GM18499 (cell line): ENCODE measurements at regions not wholly inside any gene's neighbourhood (a gene's known extent, or its start where the extent isn't known, plus 50 kb on each side); places are given as distances from the start of the nearest gene placed in this dataset.

Experiments
- ATAC-seq: cut with Tn5 transposase; IDR thresholded peaks from one replicate; pipeline ENCODE4 v1.9.1; 2021; ENCODE audit warnings: moderate number of reproducible peaks; ENCODE audit not compliant: insufficient read depth, unreplicated experiment

- ATAC-seq: no peak
Observed at GRCh38 chr3:55413236-55413635, 73.9 kb downstream of the WNT5A start.

GRCh38 chr3:55412545-55412944 is 74.6 kb downstream of the WNT5A start:
- ATAC-seq: no peak

- ATAC-seq: no peak
Observed at GRCh38 chr3:55409806-55410205, 77.3 kb downstream of the WNT5A start.

GRCh38 chr3:55408193-55408826 is 78.8 kb downstream of the WNT5A start:
- no peak for ATAC-seq

- no peak for ATAC-seq
Observed at GRCh38 chr3:55407426-55407820, 79.7 kb downstream of the WNT5A start.

GRCh38 chr3:55406696-55407425 is 80.2 kb downstream of the WNT5A start:
- no peak for ATAC-seq

- no peak for ATAC-seq
Observed at GRCh38 chr3:55405436-55405835, 81.7 kb downstream of the WNT5A start.

GRCh38 chr3:55402886-55403609 is 84.1 kb downstream of the WNT5A start:
- ATAC-seq: no peak

GRCh38 chr3:55380561-55380960 is 106.5 kb downstream of the WNT5A start:
- ATAC-seq: no peak

- ATAC-seq: no peak
Observed at GRCh38 chr3:55376753-55377347, 110.3 kb downstream of the WNT5A start.

GRCh38 chr3:55373423-55373822 is 113.7 kb downstream of the WNT5A start:
- no peak for ATAC-seq

- no peak for ATAC-seq
Observed at GRCh38 chr3:55370272-55370671, 116.8 kb downstream of the WNT5A start.

GRCh38 chr3:55369141-55369847 is 117.8 kb downstream of the WNT5A start:
- no peak for ATAC-seq

GRCh38 chr3:55368366-55368765 is 118.7 kb downstream of the WNT5A start:
- no peak for ATAC-seq

GRCh38 chr3:55367384-55367783 is 119.7 kb downstream of the WNT5A start:
- no peak for ATAC-seq

- no peak for ATAC-seq
Observed at GRCh38 chr3:55364421-55364820, 122.7 kb downstream of the WNT5A start.

- no peak for ATAC-seq
Observed at GRCh38 chr3:55362210-55362960, 124.7 kb downstream of the WNT5A start.

GRCh38 chr3:55357796-55358195 is 129.3 kb downstream of the WNT5A start:
- ATAC-seq: no peak

- ATAC-seq: no peak
Observed at GRCh38 chr3:55352668-55353067, 134.4 kb downstream of the WNT5A start.

GRCh38 chr3:55349851-55350250 is 137.3 kb downstream of the WNT5A start:
- no peak for ATAC-seq
